ENCODE measurements at regions not wholly inside any gene's neighbourhood (a gene's known extent, or its start where the extent isn't known, plus 50 kb on each side); places are given as distances from the start of the nearest gene placed in this dataset.

DNA sequence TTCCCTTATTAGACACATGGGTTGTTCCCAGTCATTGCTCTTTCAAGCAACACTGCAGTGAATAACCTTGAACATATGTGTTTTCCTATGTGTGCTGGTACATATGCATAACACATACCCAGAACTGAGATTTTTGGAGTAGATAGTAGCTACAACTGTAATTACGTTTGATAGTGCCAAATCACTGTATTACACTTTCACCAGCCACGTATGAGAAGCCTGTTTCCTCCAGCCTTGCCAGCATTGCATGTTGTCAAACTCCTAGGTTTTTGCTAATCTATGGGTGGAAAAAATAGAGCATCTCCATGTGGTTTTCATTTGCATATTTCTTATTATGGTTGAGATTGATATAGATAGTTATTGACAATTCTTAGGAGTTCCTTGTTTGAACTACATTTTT lies 56.5 kb upstream of the ACSL3 start:
- no peak overlapping the region for H3K4me3 ChIP-seq (ENCODE audit: low read depth, low read length)
- DNase-seq (ENCODE audit: low read depth), result no peak
- TF ChIP-seq, protein P1, sequence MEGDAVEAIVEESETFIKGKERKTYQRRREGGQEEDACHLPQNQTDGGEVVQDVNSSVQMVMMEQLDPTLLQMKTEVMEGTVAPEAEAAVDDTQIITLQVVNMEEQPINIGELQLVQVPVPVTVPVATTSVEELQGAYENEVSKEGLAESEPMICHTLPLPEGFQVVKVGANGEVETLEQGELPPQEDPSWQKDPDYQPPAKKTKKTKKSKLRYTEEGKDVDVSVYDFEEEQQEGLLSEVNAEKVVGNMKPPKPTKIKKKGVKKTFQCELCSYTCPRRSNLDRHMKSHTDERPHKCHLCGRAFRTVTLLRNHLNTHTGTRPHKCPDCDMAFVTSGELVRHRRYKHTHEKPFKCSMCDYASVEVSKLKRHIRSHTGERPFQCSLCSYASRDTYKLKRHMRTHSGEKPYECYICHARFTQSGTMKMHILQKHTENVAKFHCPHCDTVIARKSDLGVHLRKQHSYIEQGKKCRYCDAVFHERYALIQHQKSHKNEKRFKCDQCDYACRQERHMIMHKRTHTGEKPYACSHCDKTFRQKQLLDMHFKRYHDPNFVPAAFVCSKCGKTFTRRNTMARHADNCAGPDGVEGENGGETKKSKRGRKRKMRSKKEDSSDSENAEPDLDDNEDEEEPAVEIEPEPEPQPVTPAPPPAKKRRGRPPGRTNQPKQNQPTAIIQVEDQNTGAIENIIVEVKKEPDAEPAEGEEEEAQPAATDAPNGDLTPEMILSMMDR (IDR thresholded peaks at IDR 0.05; ENCODE audit: low read depth, low read length, missing control alignments), result no peak
- in situ Hi-C loops (cut with HindIII; ENCODE audit: low sequenced_read_pairs), result no loop called here

DNA sequence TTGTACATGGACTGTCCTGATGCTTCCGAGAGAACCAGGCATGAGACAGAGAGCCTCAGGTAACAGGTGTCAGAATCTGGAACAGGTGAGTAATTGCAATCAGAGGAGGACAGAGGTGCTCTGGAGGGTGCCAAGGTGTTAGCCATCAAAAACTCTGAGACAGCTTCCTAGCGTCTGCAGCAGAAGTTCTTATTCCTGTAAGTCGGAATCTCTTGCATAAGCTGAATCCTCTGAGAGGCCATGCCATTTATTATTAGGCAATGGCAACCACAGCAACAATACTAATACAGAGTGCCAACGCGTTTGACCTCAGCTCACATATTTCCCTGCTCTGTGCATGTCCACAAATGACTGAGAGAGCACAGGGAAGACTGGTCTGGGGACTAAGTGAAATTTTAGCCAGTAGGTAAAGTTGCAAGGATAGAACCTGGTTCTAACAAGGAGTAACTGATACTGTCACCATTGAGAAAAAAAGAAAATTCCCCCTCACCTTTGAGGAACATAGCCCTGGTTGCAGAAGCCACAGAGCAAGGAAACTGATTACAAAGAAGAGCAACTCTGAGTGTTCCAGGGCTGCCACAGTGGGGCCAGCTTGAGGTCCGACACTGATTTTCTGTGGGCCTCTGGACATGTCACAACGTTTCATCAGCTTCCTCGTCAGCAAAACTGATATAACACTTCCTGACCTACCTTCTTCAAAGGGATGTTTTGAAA lies 55.1 kb upstream of the ACSL3 start:
- in situ Hi-C loops (cut with HindIII; ENCODE audit: low sequenced_read_pairs), result no loop called here
- H3K4me3 ChIP-seq (ENCODE audit: low read depth, low read length), result no peak overlapping the region
- TF ChIP-seq, protein P1 (IDR thresholded peaks at IDR 0.05; ENCODE audit: low read depth, low read length, missing control alignments), result no peak
- no peak for DNase-seq (ENCODE audit: low read depth)

DNA sequence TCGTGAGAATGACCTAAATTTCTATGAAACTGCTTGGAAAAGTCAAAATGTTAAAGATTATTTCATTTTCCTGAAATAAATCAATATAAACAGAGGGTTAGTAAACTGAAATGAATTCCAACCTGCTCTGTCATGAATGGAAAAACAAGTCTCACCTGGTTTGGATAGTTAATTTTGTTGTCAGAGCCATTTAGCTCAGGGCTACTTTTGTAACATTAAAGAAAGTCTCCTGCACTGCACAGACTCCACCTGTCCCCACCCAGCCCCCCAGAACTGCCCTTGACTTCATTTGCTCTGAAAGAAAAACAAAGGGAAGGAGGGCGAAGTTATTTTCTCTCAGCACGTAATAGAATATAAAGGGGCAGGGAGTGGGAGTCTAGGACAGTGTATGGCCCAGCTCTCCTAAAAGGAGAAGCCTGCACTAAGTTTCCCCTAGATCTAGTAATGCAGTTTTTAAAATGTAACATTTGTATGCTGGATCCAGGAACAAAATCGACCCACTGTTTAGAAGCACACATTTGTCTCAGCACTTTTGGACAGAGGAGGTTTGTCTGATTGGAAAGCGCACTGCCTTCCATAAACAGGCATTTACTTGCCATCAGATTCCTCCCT lies 54.2 kb upstream of the ACSL3 start:
- in situ Hi-C loops (cut with HindIII; ENCODE audit: low sequenced_read_pairs), result no loop called here
- TF ChIP-seq, protein P1 (IDR thresholded peaks at IDR 0.05; ENCODE audit: low read depth, low read length, missing control alignments), result no peak
- H3K4me3 ChIP-seq (ENCODE audit: low read depth, low read length), result no peak overlapping the region
- DNase-seq (ENCODE audit: low read depth), result no peak

DNA sequence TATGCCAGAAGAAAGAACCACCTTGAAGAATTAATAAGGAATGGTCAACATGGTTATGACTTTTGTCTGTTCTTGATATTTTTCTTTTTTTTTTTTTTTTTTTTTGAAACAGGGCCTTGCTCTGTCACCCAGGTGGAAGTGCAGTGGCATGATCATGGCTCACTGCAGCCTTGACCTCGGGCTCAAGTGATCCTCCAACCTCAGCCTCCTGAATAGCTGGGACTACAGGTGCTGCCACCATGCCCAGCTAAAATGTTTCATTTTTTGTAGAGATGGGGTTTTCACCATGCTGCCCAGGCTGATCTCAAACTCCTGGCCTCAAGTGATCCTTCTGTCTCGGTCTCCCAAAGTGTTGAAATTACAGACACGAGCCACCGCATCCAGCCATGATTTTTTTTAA lies 53.4 kb upstream of the ACSL3 start:
- H3K4me3 ChIP-seq (ENCODE audit: low read depth, low read length), result no peak overlapping the region
- TF ChIP-seq, protein P1 (IDR thresholded peaks at IDR 0.05; ENCODE audit: low read depth, low read length, missing control alignments), result no peak
- no peak for DNase-seq (ENCODE audit: low read depth)
- in situ Hi-C loops (cut with HindIII; ENCODE audit: low sequenced_read_pairs), result no loop called here

DNA sequence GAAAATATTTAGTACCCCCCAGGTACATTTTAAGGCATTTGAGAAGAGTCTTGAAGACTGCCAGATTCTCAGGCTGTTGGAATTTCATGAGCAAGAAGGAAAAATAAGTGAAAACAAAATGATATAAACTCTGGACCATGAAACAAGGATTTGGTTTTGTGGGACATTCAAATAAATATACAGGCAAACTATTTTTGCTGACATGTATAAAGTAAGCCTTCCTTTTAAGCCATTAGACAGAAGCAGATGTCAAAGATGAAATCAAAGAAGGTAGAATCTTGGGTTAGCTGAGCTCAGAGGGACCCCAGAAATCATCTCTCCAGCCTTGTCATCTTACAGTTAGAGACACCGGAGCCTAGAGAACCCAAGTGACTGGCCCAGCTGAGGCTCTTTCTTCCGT lies 51.3 kb upstream of the ACSL3 start:
- TF ChIP-seq, protein P1 (IDR thresholded peaks at IDR 0.05; ENCODE audit: low read depth, low read length, missing control alignments), result no peak

DNA sequence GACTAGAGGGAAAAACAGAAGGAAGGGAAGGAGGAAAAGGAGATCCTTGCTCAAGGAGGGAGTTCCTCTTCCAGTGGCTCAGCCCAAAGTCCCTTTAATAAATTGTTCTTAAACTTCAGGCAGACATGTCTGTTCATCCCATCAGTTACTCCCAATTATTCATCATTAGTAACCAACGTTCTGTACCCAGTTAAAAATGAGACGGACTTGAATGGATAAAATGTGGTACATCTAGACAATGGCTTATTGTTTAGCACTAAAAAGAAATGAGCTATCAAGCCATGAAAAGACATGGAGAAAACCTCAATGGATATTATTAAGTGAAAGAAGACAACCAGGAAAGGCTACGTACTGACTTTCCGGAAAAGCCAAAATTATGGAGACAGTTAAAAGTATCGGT lies 50.8 kb upstream of the ACSL3 start:
- TF ChIP-seq, protein P1 (IDR thresholded peaks at IDR 0.05; ENCODE audit: low read depth, low read length, missing control alignments), result no peak
- no peak overlapping the region for H3K4me3 ChIP-seq (ENCODE audit: low read depth, low read length)
- in situ Hi-C loops (cut with HindIII; ENCODE audit: low sequenced_read_pairs), result no loop called here
- DNase-seq (ENCODE audit: low read depth), result no peak

More for the DNA sequence above, 51.3 kb upstream of the ACSL3 start:
- DNase-seq (ENCODE audit: low read depth), result no peak
- in situ Hi-C loops (cut with HindIII; ENCODE audit: low sequenced_read_pairs), result no loop called here
- no peak overlapping the region for H3K4me3 ChIP-seq (ENCODE audit: low read depth, low read length)

All from astrocyte of the cerebellum (primary cell).